HL-60 (cell line): ENCODE measurements at regions not wholly inside any gene's neighbourhood (a gene's known extent, or its start where the extent isn't known, plus 50 kb on each side); places are given as distances from the start of the nearest gene placed in this dataset.

Experiments used
- DNase-seq, 2 experiments: peaks; one replicate each; pipeline ENCODE4 v3.0.0-alpha.2; 2010 to 2020; ENCODE audit warnings: low read depth in 1 of 2, low spot score in 1 of 2
- H3K27ac ChIP-seq: fragments of 250-450 bp; sonication (Bioruptor Pico); replicated peaks from 2 replicates; pipeline ENCODE4 v1.5.1; 2020; ENCODE audit warnings: mild to moderate bottlenecking, moderate library complexity
- H3K27me3 ChIP-seq: fragments of 250-450 bp; sonication (Bioruptor Pico); 2 replicates; pipeline ENCODE4 v1.5.1; 2021; ENCODE audit warnings: mild to moderate bottlenecking, moderate library complexity; ENCODE audit not compliant: insufficient read depth, poor library complexity, severe bottlenecking
- H3K4me3 ChIP-seq: replicated peaks from 2 replicates; pipeline ENCODE4 v1.5.1; 2011; ENCODE audit warnings: mild to moderate bottlenecking, control low read depth, low read length; ENCODE audit not compliant: insufficient read depth
- GABPA ChIP-seq: IDR thresholded peaks from 2 replicates; pipeline ENCODE4 v1.6.1; 2012; ENCODE audit warnings: low read depth
- POLR2AphosphoS5 ChIP-seq: IDR thresholded peaks from 2 replicates; pipeline ENCODE4 v1.6.1; 2012; ENCODE audit warnings: low read depth
- SPI1 ChIP-seq: IDR thresholded peaks from 2 replicates; pipeline ENCODE4 v1.6.1; 2012; ENCODE audit warnings: low read depth, mild to moderate bottlenecking, borderline replicate concordance
- TF ChIP-seq, protein P1 (sequence below): IDR thresholded peaks from 2 replicates; pipeline ENCODE4 v1.6.1; 2012; ENCODE audit warnings: low read depth; ENCODE audit not compliant: insufficient replicate concordance
- TF ChIP-seq, protein P2 (sequence below): IDR thresholded peaks from one replicate; pipeline ENCODE4 v1.5.1; 2011; ENCODE audit warnings: low read length, control low read depth, inconsistent platforms; ENCODE audit not compliant: insufficient read depth

DNA sequence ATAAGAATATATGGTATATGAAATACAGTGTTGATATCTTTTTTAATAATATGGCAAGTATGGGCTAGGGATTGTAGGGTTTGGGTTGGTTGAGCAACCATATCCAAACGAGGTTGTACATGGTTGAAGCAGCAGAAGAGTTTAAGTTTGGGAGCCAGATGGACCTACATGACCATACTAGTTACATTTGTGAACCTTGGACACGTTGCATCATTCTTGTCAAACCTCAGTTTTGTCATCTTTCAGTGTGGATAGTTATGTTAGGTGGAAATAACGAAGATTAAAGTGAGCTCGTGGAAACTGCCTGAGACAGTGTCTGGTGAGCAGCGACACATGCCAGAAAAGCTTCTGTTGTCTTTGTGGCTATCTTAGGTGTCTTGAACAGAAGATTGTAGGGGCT is 307.1 kb upstream of the KIRREL3 start:
- TF ChIP-seq SPI1: no peak
- Histone ChIP-seq H3K27me3 (no peaks in the 10 kb centered on the region), H3K27ac (no peak overlapping the region), H3K4me3 (no peak overlapping the region)
- DNase-seq: no peak

DNA sequence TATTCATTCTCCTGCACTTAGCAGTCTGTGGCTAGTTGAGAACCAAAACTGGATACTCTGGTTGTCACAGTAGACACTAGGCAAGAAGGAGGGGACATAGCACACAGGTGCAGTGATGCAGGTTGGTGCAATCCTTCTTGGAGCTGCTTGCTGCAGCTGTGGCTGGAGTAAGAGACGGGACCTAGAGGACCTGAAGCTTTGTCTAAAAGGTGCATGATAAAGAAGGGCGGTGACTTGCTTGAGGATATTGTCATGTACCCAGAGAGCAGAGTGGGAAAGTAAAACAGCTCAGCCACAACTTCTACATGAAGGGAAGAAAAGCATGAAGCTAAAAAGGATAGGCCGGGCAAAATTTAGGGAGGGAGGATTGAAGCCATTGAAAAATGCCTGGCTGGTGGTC is 304.1 kb upstream of the KIRREL3 start:
- H3K27me3 ChIP-seq: no peaks in the 10 kb centered on the region
- TF ChIP-seq, protein P1, sequence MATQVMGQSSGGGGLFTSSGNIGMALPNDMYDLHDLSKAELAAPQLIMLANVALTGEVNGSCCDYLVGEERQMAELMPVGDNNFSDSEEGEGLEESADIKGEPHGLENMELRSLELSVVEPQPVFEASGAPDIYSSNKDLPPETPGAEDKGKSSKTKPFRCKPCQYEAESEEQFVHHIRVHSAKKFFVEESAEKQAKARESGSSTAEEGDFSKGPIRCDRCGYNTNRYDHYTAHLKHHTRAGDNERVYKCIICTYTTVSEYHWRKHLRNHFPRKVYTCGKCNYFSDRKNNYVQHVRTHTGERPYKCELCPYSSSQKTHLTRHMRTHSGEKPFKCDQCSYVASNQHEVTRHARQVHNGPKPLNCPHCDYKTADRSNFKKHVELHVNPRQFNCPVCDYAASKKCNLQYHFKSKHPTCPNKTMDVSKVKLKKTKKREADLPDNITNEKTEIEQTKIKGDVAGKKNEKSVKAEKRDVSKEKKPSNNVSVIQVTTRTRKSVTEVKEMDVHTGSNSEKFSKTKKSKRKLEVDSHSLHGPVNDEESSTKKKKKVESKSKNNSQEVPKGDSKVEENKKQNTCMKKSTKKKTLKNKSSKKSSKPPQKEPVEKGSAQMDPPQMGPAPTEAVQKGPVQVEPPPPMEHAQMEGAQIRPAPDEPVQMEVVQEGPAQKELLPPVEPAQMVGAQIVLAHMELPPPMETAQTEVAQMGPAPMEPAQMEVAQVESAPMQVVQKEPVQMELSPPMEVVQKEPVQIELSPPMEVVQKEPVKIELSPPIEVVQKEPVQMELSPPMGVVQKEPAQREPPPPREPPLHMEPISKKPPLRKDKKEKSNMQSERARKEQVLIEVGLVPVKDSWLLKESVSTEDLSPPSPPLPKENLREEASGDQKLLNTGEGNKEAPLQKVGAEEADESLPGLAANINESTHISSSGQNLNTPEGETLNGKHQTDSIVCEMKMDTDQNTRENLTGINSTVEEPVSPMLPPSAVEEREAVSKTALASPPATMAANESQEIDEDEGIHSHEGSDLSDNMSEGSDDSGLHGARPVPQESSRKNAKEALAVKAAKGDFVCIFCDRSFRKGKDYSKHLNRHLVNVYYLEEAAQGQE: no peak
- TF ChIP-seq, protein P2, sequence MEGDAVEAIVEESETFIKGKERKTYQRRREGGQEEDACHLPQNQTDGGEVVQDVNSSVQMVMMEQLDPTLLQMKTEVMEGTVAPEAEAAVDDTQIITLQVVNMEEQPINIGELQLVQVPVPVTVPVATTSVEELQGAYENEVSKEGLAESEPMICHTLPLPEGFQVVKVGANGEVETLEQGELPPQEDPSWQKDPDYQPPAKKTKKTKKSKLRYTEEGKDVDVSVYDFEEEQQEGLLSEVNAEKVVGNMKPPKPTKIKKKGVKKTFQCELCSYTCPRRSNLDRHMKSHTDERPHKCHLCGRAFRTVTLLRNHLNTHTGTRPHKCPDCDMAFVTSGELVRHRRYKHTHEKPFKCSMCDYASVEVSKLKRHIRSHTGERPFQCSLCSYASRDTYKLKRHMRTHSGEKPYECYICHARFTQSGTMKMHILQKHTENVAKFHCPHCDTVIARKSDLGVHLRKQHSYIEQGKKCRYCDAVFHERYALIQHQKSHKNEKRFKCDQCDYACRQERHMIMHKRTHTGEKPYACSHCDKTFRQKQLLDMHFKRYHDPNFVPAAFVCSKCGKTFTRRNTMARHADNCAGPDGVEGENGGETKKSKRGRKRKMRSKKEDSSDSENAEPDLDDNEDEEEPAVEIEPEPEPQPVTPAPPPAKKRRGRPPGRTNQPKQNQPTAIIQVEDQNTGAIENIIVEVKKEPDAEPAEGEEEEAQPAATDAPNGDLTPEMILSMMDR: no peak
- TF ChIP-seq POLR2AphosphoS5 (no peak), GABPA (no peak), SPI1 (no peak)
- H3K4me3 ChIP-seq: no peak overlapping the region
- no peak overlapping the region for H3K27ac ChIP-seq
- no peak for DNase-seq

DNA sequence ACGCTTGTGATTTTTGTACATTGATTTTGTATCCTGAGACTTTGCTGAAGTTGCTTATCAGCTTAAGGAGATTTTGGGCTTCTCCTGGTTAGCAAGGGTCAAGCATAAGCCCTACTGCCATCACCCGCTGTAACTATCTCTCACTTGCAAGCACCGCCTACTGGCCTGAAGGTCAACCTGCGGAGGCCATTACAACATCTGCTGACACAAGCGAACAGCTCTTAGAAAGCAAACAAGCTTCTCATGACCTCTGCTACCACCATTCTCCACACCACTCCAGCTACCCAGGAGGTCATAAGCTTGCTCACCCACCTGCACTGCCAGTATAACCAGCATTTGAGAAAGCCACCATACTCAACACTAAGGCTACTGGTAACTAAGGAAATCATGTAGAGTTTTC is 288.4 kb upstream of the KIRREL3 start:
- Histone ChIP-seq H3K27me3 (no peaks in the 10 kb centered on the region), H3K4me3 (no peak overlapping the region), H3K27ac (no peak overlapping the region)
- DNase-seq: no peak
- no peak for TF ChIP-seq SPI1
- TF ChIP-seq, protein P2: no peak

DNA sequence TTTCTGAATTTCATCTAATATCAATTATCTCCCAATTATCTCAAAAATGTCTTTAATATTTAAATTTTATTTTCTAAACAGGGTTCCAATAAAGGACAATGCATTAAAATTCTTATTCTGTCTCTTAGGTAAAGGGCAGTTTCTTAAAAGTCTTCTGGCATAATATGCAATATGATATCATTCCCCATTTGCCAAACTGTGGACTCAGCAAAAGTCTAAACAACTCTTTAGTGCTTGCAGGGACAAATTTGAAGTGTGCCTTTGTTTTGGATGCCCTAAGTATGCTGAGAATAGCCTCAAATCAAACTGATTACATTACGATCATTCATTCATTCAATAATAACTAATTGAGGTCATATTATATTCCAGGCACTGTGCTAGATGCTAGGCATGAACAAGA is 281.0 kb upstream of the KIRREL3 start:
- Histone ChIP-seq H3K27ac (no peak overlapping the region), H3K4me3 (no peak overlapping the region), H3K27me3 (no peaks in the 10 kb centered on the region)
- no peak for DNase-seq
- TF ChIP-seq POLR2AphosphoS5 (no peak), GABPA (no peak), SPI1 (no peak)
- TF ChIP-seq, protein P2: no peak
- TF ChIP-seq, protein P1: no peak
